LNCAP (cell line): ENCODE measurements at regions not wholly inside any gene's neighbourhood (a gene's known extent, or its start where the extent isn't known, plus 50 kb on each side); places are given as distances from the start of the nearest gene placed in this dataset.

ENCODE experiments used
- CTCF ChIP-seq: fragments of 450-650 bp; IDR thresholded peaks from 2 replicates; pipeline ENCODE4 v1.5.1; 2017; ENCODE audit warnings: mild to moderate bottlenecking

GRCh38 chr14:97456462-97456861 lies 659.3 kb downstream of the VRK1 start:
- TF ChIP-seq CTCF = no peak

- no peak for TF ChIP-seq CTCF
Observed at GRCh38 chr14:97456958-97457357, 659.8 kb downstream of the VRK1 start.

GRCh38 chr14:97457575-97458085 lies 660.4 kb downstream of the VRK1 start:
- no peak for TF ChIP-seq CTCF

- no peak for TF ChIP-seq CTCF
Observed at GRCh38 chr14:97458255-97458654, 661.1 kb downstream of the VRK1 start.

- TF ChIP-seq CTCF = no peak
Observed at GRCh38 chr14:97458661-97459579, 661.7 kb downstream of the VRK1 start.

GRCh38 chr14:97462081-97462480 lies 664.9 kb downstream of the VRK1 start:
- no peak for TF ChIP-seq CTCF

GRCh38 chr14:97468220-97468619 lies 671.0 kb downstream of the VRK1 start:
- no peak for TF ChIP-seq CTCF
